Thoracic aorta (tissue), 2 donors: ENCODE measurements at regions not wholly inside any gene's neighbourhood (a gene's known extent, or its start where the extent isn't known, plus 50 kb on each side); places are given as distances from the start of the nearest gene placed in this dataset.

ENCODE experiments used
- ATAC-seq: fragments of 150-250 bp; one replicate; pipeline ENCODE4 v1.8.0; 2017; ENCODE audit warnings: low read depth; ENCODE audit not compliant: insufficient number of reproducible peaks, low FRiP score
- DNase-seq: peaks from one replicate; pipeline ENCODE4 v3.0.0-alpha.2; 2020; ENCODE audit warnings: low spot score
- H3K27ac ChIP-seq, 2 donors: fragments of 200-600 bp; sonication (generic); 1 replicate in 1 of 2; 2 replicates in 1 of 2; pipeline ENCODE4 v1.5.1; 2016; ENCODE audit warnings: mild to moderate bottlenecking in 2 of 2, moderate library complexity in 2 of 2
- H3K27me3 ChIP-seq: fragments of 200-600 bp; sonication (generic); replicated peaks from 2 replicates; pipeline ENCODE4 v1.6.0; 2016; ENCODE audit warnings: mild to moderate bottlenecking; ENCODE audit not compliant: insufficient read depth
- H3K36me3 ChIP-seq: fragments of 200-600 bp; sonication (generic); one replicate; pipeline ENCODE4 v1.5.1; 2016
- H3K4me1 ChIP-seq, 2 donors: fragments of 200-600 bp; sonication (generic); 1 replicate in 1 of 2; 2 replicates in 1 of 2; pipeline versions ENCODE4 v1.5.1 to v1.6.0; 2016; ENCODE audit warnings: low read depth in 2 of 2, mild to moderate bottlenecking in 1 of 2; ENCODE audit not compliant: control insufficient read depth in 1 of 2
- H3K4me3 ChIP-seq: fragments of 200-600 bp; sonication (generic); 2 replicates; pipeline ENCODE4 v1.5.1; 2016; ENCODE audit warnings: mild to moderate bottlenecking
- H3K9me3 ChIP-seq: fragments of 200-600 bp; sonication (generic); 2 replicates; pipeline ENCODE4 v1.5.1; 2016
- TF ChIP-seq, protein P1 (sequence below): fragments of 200-600 bp; sonication (generic); IDR thresholded peaks from one replicate; pipeline ENCODE4 v1.5.1; 2019; ENCODE audit warnings: antibody characterized with exemption

DNA sequence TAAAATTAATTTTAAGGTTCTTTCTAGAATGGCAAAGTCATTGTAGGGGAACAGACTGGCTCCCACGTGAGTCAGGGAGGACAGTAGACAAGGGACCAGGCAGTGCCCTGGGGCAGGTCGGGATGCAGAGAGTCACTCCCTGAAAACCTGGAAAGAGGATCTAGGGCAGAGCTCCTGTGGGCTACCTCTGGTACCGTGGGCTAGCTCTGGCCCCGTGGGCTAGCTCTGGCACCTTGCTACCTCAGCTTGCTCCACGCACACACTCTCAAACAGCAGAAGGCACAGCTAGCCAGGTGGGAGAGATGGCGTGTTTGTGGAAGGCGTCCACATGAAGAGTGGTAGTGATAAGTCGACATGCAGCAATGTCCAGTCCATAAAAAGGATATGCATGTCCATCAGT lies 66.7 kb upstream of the ARHGEF7 start:
- DNase-seq (no peak), ATAC-seq (no peak)
- TF ChIP-seq, protein P1, sequence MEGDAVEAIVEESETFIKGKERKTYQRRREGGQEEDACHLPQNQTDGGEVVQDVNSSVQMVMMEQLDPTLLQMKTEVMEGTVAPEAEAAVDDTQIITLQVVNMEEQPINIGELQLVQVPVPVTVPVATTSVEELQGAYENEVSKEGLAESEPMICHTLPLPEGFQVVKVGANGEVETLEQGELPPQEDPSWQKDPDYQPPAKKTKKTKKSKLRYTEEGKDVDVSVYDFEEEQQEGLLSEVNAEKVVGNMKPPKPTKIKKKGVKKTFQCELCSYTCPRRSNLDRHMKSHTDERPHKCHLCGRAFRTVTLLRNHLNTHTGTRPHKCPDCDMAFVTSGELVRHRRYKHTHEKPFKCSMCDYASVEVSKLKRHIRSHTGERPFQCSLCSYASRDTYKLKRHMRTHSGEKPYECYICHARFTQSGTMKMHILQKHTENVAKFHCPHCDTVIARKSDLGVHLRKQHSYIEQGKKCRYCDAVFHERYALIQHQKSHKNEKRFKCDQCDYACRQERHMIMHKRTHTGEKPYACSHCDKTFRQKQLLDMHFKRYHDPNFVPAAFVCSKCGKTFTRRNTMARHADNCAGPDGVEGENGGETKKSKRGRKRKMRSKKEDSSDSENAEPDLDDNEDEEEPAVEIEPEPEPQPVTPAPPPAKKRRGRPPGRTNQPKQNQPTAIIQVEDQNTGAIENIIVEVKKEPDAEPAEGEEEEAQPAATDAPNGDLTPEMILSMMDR = no peak
- H3K4me3 ChIP-seq = no peak overlapping the region
- no peaks in the 10 kb centered on the region for H3K27me3 ChIP-seq
- H3K27ac ChIP-seq = no peak overlapping the region
- H3K36me3 ChIP-seq = no peaks in the 10 kb centered on the region
- peaks cover 3 to 13% of the 10 kb centered on the region in 2 donors for H3K4me1 ChIP-seq
- H3K9me3 ChIP-seq = no peaks in the 10 kb centered on the region

DNA sequence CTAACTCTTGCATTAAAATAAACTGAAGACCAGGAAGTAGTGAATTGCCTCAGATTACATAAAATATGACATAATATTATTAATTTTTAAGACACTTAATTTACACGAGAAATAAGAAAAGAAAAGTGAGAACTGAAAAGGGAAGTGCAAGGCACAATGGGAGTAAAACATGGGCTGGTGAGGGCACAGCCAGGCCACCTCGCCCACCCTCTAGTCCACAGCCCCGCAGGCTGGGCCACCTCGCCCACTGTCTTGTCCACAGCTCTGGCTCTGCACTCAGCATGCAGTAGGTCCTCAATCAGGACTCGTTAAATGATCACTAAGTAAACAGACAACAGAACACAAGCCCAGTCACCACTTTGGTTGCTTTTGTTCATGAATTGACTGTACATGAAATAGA lies 67.8 kb upstream of the ARHGEF7 start:
- no peak overlapping the region for H3K4me3 ChIP-seq

DNA sequence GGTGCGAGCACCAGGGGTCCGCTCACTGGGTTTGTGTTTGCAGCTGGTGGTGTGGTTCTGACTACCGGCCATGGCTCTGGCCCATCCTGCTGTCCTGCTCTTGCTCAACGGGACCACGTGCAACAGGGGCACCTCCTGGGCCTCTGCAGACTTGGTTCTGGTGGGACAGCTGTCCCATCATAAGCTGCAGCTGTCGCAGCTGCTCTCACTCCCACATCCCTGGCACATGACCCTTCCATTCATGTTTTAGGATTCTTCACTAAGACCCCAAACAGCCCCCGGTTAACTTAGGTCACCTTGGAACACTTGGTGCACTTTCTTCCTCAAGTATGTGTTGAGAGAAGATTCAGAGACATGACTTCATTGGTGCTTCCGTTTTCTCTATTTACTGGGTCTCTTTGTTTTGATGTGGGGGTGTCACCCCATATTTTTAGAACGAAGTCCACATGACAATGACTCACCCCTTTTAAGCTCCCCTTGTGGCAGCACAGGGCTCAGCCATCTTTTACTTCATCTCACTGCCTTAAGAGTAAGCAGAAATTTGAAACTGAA lies 68.4 kb upstream of the ARHGEF7 start:
- Histone ChIP-seq H3K27ac (peak overlapping the region in 1 of 2 donors; percentile 12), H3K4me3 (no peak overlapping the region), H3K9me3 (no peaks in the 10 kb centered on the region), H3K36me3 (no peaks in the 10 kb centered on the region), H3K4me1 (peaks cover 3 to 13% of the 10 kb centered on the region in 2 donors), H3K27me3 (no peaks in the 10 kb centered on the region)
- no peak for DNase-seq
- no peak for ATAC-seq
- TF ChIP-seq, protein P1 = no peak

More for the DNA sequence above, 67.8 kb upstream of the ARHGEF7 start:
- ATAC-seq = no peak
- Histone ChIP-seq H3K36me3 (no peaks in the 10 kb centered on the region), H3K27ac (peak overlapping the region in 1 of 2 donors; percentile 24), H3K4me1 (peaks cover 3 to 13% of the 10 kb centered on the region in 2 donors), H3K27me3 (no peaks in the 10 kb centered on the region), H3K9me3 (no peaks in the 10 kb centered on the region)
- no peak for DNase-seq
- TF ChIP-seq, protein P1 = no peak

DNA sequence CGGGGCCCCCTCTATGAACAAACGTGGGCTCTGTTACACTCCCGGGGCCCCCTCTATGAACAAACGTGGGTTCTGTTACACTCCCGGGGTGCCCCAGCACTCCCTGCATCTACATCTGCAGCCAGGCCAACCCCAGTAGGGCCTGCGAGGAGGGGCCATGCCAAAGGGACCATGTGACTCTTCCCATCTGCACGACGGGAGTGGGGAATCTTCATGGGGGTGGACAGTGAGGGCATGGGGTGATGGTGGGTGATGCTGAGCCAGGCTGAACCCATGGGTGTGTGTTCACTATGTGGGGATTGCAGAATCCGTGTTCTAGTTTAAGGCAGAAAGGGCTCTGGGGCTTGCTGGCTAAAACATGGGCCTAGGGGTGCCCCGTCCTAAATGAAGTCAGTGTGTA lies 69.9 kb upstream of the ARHGEF7 start:
- H3K27me3 ChIP-seq = no peaks in the 10 kb centered on the region
- no peaks in the 10 kb centered on the region for H3K9me3 ChIP-seq
- peaks cover 3 to 13% of the 10 kb centered on the region in 2 donors for H3K4me1 ChIP-seq
- no peak overlapping the region for H3K27ac ChIP-seq
- DNase-seq (no peak), ATAC-seq (no peak)
- TF ChIP-seq, protein P1 = no peak
- no peak overlapping the region for H3K4me3 ChIP-seq
- no peaks in the 10 kb centered on the region for H3K36me3 ChIP-seq

DNA sequence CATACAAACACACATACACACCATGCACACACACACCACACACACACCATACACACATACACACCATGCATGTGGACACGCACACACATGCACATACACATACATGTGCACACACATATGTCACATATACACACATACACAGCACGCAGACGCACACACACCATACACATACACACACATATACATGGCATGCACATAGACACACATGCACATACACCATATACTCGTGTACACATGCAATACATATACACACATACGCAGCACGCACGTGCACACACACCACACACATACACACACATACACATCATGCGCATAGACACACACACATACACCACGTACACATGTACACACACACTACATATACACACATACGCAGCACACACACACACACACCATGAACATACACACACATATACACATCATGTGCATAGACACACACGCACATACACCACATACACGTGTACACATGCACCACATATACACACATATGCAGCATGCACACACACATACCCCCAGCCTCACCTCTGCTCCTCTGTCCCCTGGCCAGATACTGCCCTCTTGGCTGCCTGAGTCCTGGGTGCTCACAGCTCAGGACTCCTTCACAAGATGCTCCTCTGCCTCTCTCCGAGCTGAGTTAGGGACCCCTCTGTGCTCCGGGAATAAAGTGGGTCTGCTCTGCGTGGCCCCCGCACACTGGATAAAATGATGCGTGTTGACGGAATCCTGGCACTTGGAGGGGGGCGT lies 70.9 kb upstream of the ARHGEF7 start:
- ATAC-seq (no peak), DNase-seq (no peak)
- H3K36me3 ChIP-seq = no peaks in the 10 kb centered on the region
- H3K4me3 ChIP-seq = no peak overlapping the region
- peaks cover 3 to 13% of the 10 kb centered on the region in 2 donors for H3K4me1 ChIP-seq
- no peak overlapping the region for H3K27ac ChIP-seq
- no peaks in the 10 kb centered on the region for H3K9me3 ChIP-seq
- TF ChIP-seq, protein P1 = no peak
- no peaks in the 10 kb centered on the region for H3K27me3 ChIP-seq
